Pancreas (tissue), 10 donors: ENCODE measurements at regions not wholly inside any gene's neighbourhood (a gene's known extent, or its start where the extent isn't known, plus 50 kb on each side); places are given as distances from the start of the nearest gene placed in this dataset.
"Not testable (repeated sequence)": the region's sequence is repeated elsewhere in the genome, so short reads cannot be mapped to it uniquely, and the experiment has no call there.

Experiments
- ATAC-seq, 4 donors: fragments of 200-7000 bp; cut with Tn5 transposase; one replicate each; pipeline versions ENCODE4 v1.8.0 to v1.9.1; 2020; ENCODE audit warnings: mild to moderate bottlenecking in 4 of 4, moderate library complexity in 4 of 4
- DNase-seq, 6 donors: peaks; one replicate each; pipeline ENCODE4 v3.0.0-alpha.2; 2020
- FAIRE-seq: peaks from 2 replicates; lab custom pipeline; 2012; peaks lifted over from hg19 to GRCh38; lab: Jason Lieb, UNC
- H3K27ac ChIP-seq, 4 donors: fragments of 200-600 bp; sonication (generic); 1 replicate in 3 of 4; 2 replicates in 1 of 4; pipeline versions ENCODE4 v1.5.0 to v1.8.0; 2020
- H3K27me3 ChIP-seq, 4 donors: fragments of 200-600 bp; one replicate each; pipeline ENCODE4 v1.8.0; 2021
- H3K36me3 ChIP-seq, 3 donors: fragments of 200-600 bp; sonication (generic) in 1 of 3; one replicate each; pipeline versions ENCODE4 v1.5.0 to v1.8.0; 2020 to 2021
- H3K4me1 ChIP-seq, 3 donors: fragments of 200-600 bp; one replicate each; pipeline ENCODE4 v1.8.0; 2021
- H3K4me3 ChIP-seq, 4 donors: fragments of 200-600 bp; sonication (generic) in 2 of 4; one replicate each; pipeline versions ENCODE4 v1.5.0 to v1.8.0; 2020 to 2021
- H3K9me3 ChIP-seq, 4 donors: fragments of 200-600 bp; one replicate each; pipeline ENCODE4 v1.8.0; 2021
- CTCF ChIP-seq, 4 donors: fragments of 200-600 bp; sonication (generic) in 3 of 4; IDR thresholded peaks; one replicate each; pipeline versions ENCODE4 v1.5.0 to v1.8.0; 2021; ENCODE audit warnings: antibody characterized with exemption in 4 of 4
- WGBS, 2 donors: extraction: QIAGEN DNeasy Blood & Tissue Kit; methylation state at CpG; one replicate each; pipeline ENCODE4 v1.1.7; 2013; 5-methylcytosine and 5-hydroxymethylcytosine counted together
- intact Hi-C, 3 donors: fragments of 100-400 bp; cut with DNase I; formaldehyde crosslinking; loops; one replicate each; pipeline versions ENCODE4 v1.11.1 to v1.14.2; 2022
- donor health status: healthy with polysubstance abuse.
- donor health status: DM: no; HTN: no; CAD: no; lungs with moderate emphysema.
- donor health status: DM: no; HTN: no; CAD: no.
- donor health status: control.
- donor health status: control.
- donor health status: Bipolar disorder and iron deficiency.
- donor health status: DM: yes; HTN: yes; CAD: no.
- donor health status: DM: no; HTN: no; CAD: no.
- donor health status: DM: no; HTN: no; CAD: no.
- donor health status: DM: yes; HTN: yes; CAD: no.

- ATAC-seq (no peak), DNase-seq (no peak), FAIRE-seq (no peak)
- no peak for TF ChIP-seq CTCF (IDR thresholded peaks at IDR 0.05)
- Histone ChIP-seq H3K4me1 (no peaks in the 10 kb centered on the region), H3K9me3 (no peaks in the 10 kb centered on the region), H3K4me3 (no peak overlapping the region), H3K27ac (no peak overlapping the region), H3K27me3 (no peaks in the 10 kb centered on the region), H3K36me3 (no peaks in the 10 kb centered on the region)
- intact Hi-C loops = no loop called here
- WGBS, 2 donors = 68 to 79% methylated on average over 6 of the region's 6 CpGs
These were observed 56.0 kb upstream of the PTH start for GRCh38 chr11:13551834-13552233.

- no peaks in the 10 kb centered on the region for H3K27me3 ChIP-seq
- FAIRE-seq (no peak), ATAC-seq (no peak), DNase-seq (no peak)
- no peak overlapping the region for H3K27ac ChIP-seq
- intact Hi-C loops = no loop called here
- H3K4me1 ChIP-seq = no peaks in the 10 kb centered on the region
- H3K9me3 ChIP-seq = no peaks in the 10 kb centered on the region
- TF ChIP-seq CTCF (IDR thresholded peaks at IDR 0.05) = no peak
- H3K4me3 ChIP-seq = no peak overlapping the region
- 89 to 95% methylated on average over 1 of the region's 1 CpG for WGBS, 2 donors
- H3K36me3 ChIP-seq = no peaks in the 10 kb centered on the region
These were observed 55.0 kb upstream of the PTH start for GRCh38 chr11:13550761-13551160.

- H3K4me1 ChIP-seq, H3K27me3 ChIP-seq, H3K36me3 ChIP-seq, intact Hi-C loops, FAIRE-seq, ATAC-seq, DNase-seq, H3K27ac ChIP-seq, H3K9me3 ChIP-seq, H3K4me3 ChIP-seq: not testable (repeated sequence)
- WGBS, 2 donors = 90 to 92% methylated on average over 2 of the region's 2 CpGs
These were observed 50.3 kb upstream of the PTH start for GRCh38 chr11:13546092-13546491.
